HG02763 (cell line): ENCODE measurements at regions not wholly inside any gene's neighbourhood (a gene's known extent, or its start where the extent isn't known, plus 50 kb on each side); places are given as distances from the start of the nearest gene placed in this dataset.
"Not testable (repeated sequence)": the region's sequence is repeated elsewhere in the genome, so short reads cannot be mapped to it uniquely, and the experiment has no call there.

Experiments
- ATAC-seq: cut with Tn5 transposase; IDR thresholded peaks from one replicate; pipeline ENCODE4 v1.9.1; 2021; ENCODE audit warnings: mild to moderate bottlenecking, moderate library complexity; ENCODE audit not compliant: unreplicated experiment

GRCh38 chr1:56092684-56093570, 486.4 kb downstream of the PLPP3 start:
- ATAC-seq, result no peak

- not testable (repeated sequence) for ATAC-seq
These were observed 489.5 kb downstream of the PLPP3 start for GRCh38 chr1:56089826-56090225.

GRCh38 chr1:56084246-56084645, 495.1 kb downstream of the PLPP3 start:
- ATAC-seq, result no peak

- no peak for ATAC-seq
These were observed 497.6 kb downstream of the PLPP3 start for GRCh38 chr1:56081736-56082135.

GRCh38 chr1:56081173-56081572, 498.2 kb downstream of the PLPP3 start:
- ATAC-seq, result no peak

GRCh38 chr1:56080123-56080522, 499.2 kb downstream of the PLPP3 start:
- no peak for ATAC-seq

GRCh38 chr1:56079391-56079790, 500.0 kb downstream of the PLPP3 start:
- ATAC-seq, result no peak

- no peak for ATAC-seq
These were observed 502.2 kb downstream of the PLPP3 start for GRCh38 chr1:56077206-56077605.

GRCh38 chr1:56074007-56074651, 505.2 kb downstream of the PLPP3 start:
- no peak for ATAC-seq

GRCh38 chr1:56073614-56074006, 505.8 kb downstream of the PLPP3 start:
- no peak for ATAC-seq

GRCh38 chr1:56073206-56073605, 506.2 kb downstream of the PLPP3 start:
- ATAC-seq, result no peak

- ATAC-seq, result no peak
These were observed 507.1 kb downstream of the PLPP3 start for GRCh38 chr1:56072310-56072709.

- no peak for ATAC-seq
These were observed 508.0 kb downstream of the PLPP3 start for GRCh38 chr1:56071351-56071750.

GRCh38 chr1:56070601-56071000, 508.8 kb downstream of the PLPP3 start:
- no peak for ATAC-seq

GRCh38 chr1:56069824-56070223, 509.5 kb downstream of the PLPP3 start:
- no peak for ATAC-seq

GRCh38 chr1:56068908-56069307, 510.5 kb downstream of the PLPP3 start:
- no peak for ATAC-seq

GRCh38 chr1:56068210-56068609, 511.2 kb downstream of the PLPP3 start:
- no peak for ATAC-seq

- no peak for ATAC-seq
These were observed 513.6 kb downstream of the PLPP3 start for GRCh38 chr1:56065729-56066128.

- no peak for ATAC-seq
These were observed 514.7 kb downstream of the PLPP3 start for GRCh38 chr1:56064705-56065104.

- ATAC-seq, result no peak
These were observed 515.9 kb downstream of the PLPP3 start for GRCh38 chr1:56063461-56063860.

GRCh38 chr1:56062625-56063024, 516.7 kb downstream of the PLPP3 start:
- no peak for ATAC-seq

- ATAC-seq, result no peak
These were observed 517.5 kb downstream of the PLPP3 start for GRCh38 chr1:56061824-56062223.
